Endothelial cell of umbilical vein (primary cell): ENCODE measurements at regions not wholly inside any gene's neighbourhood (a gene's known extent, or its start where the extent isn't known, plus 50 kb on each side); places are given as distances from the start of the nearest gene placed in this dataset.

ENCODE experiments used
- BruUV-seq: library from RNA; stranded (reverse); fragments of 400-500 nt; replicated peaks from 2 replicates; lab custom pipeline; 2021; lab: Mats Ljungman, UMichigan
- CTCF ChIA-PET: fragments of 300-600, 350-600 bp; sonication (Branson Sonifier 250); formaldehyde crosslinking; loops from one replicate; lab custom pipeline; 2021; ENCODE audit warnings: antibody characterized with exemption, inconsistent platforms; lab: Charles Lee
- POLR2A ChIA-PET: fragments of 300-600, 350-600 bp; sonication (Branson Sonifier 250); formaldehyde crosslinking; loops from one replicate; lab custom pipeline; 2021; ENCODE audit warnings: antibody characterized with exemption, inconsistent platforms; lab: Charles Lee
- DNase-seq: peaks from one replicate; pipeline ENCODE4 v3.0.0-alpha.2; 2011; ENCODE audit warnings: low read depth, low spot score
- FAIRE-seq: peaks from 2 replicates; lab custom pipeline; 2011; peaks lifted over from hg19 to GRCh38; lab: Jason Lieb, UNC
- H2AFZ ChIP-seq: 2 replicates; pipeline ENCODE4 v1.6.0; 2012; ENCODE audit warnings: low read depth, low read length, control low read depth, inconsistent platforms
- H3K27ac ChIP-seq: 2 replicates; pipeline ENCODE4 v1.5.1; 2011; ENCODE audit warnings: low read depth, mild to moderate bottlenecking, control low read depth, low read length, moderate library complexity; ENCODE audit not compliant: insufficient read depth
- H3K27me3 ChIP-seq, 2 experiments: 2 replicates each; pipeline versions ENCODE4 v1.6.0 to v1.6.1; 2011; ENCODE audit warnings: low read length in 2 of 2, mixed read lengths in 1 of 2; ENCODE audit not compliant: control insufficient read depth in 2 of 2, insufficient read depth in 2 of 2
- H3K36me3 ChIP-seq, 2 experiments: 2 replicates in 1 of 2; 3 replicates in 1 of 2; pipeline ENCODE4 v1.5.1; 2011; ENCODE audit warnings: low read length in 2 of 2, mild to moderate bottlenecking in 1 of 2, moderate library complexity in 1 of 2; ENCODE audit not compliant: control insufficient read depth in 2 of 2, insufficient read depth in 2 of 2; ENCODE audit errors: extremely low read depth in 1 of 2
- H3K4me1 ChIP-seq: 3 replicates; pipeline ENCODE4 v1.5.1; 2011; ENCODE audit warnings: mild to moderate bottlenecking, low read length; ENCODE audit not compliant: control insufficient read depth, insufficient read depth; ENCODE audit errors: extremely low read depth
- H3K4me2 ChIP-seq: 2 replicates; pipeline ENCODE4 v1.6.1; 2011; ENCODE audit warnings: low read length, control low read depth, mixed read lengths; ENCODE audit not compliant: insufficient read depth
- H3K4me3 ChIP-seq, 3 experiments: fragments of 200-600 bp in 1 of 3; sonication (generic), shearing (Covaris generic) in 1 of 3; replicated peaks in 1 of 3; 2 replicates each; pipeline ENCODE4 v1.5.1; 2011 to 2016; ENCODE audit warnings: control low read depth in 3 of 3, low read length in 3 of 3, mild to moderate bottlenecking in 2 of 3, inconsistent platforms in 1 of 3, low read depth in 1 of 3, moderate library complexity in 1 of 3; ENCODE audit not compliant: insufficient read depth in 1 of 3
- H3K79me2 ChIP-seq: 2 replicates; pipeline ENCODE4 v1.6.0; 2012; ENCODE audit warnings: low read length, inconsistent platforms; ENCODE audit not compliant: control insufficient read depth, insufficient read depth
- H3K9ac ChIP-seq: replicated peaks from 2 replicates; pipeline ENCODE3; 2011; ENCODE audit warnings: low read length, control low read depth; ENCODE audit not compliant: insufficient read depth; ENCODE audit errors: extremely low read depth
- H3K9me1 ChIP-seq: replicated peaks from 3 replicates; pipeline ENCODE4 v1.6.0; 2011; ENCODE audit warnings: mild to moderate bottlenecking, low read length; ENCODE audit not compliant: control insufficient read depth, insufficient read depth; ENCODE audit errors: extremely low read depth
- H3K9me3 ChIP-seq: replicated peaks from 2 replicates; pipeline ENCODE4 v1.5.1; 2012; ENCODE audit warnings: low read length, inconsistent platforms; ENCODE audit not compliant: control insufficient read depth, insufficient read depth
- H4K20me1 ChIP-seq: replicated peaks from 2 replicates; pipeline ENCODE3; 2011; ENCODE audit warnings: mild to moderate bottlenecking, low read length; ENCODE audit not compliant: control insufficient read depth, insufficient read depth; ENCODE audit errors: extremely low read depth
- CTCF ChIP-seq, 2 donors: IDR thresholded peaks; 1 replicate in 1 of 2; 2 replicates in 1 of 2; pipeline ENCODE4 v1.5.1; 2011; ENCODE audit warnings: low read length in 2 of 2, mild to moderate bottlenecking in 2 of 2, moderate library complexity in 2 of 2, control low read depth in 1 of 2, inconsistent platforms in 1 of 2, low read depth in 1 of 2; ENCODE audit not compliant: insufficient read depth in 1 of 2; ENCODE audit errors: extremely low read depth in 1 of 2
- EZH2 ChIP-seq: IDR thresholded peaks from 2 replicates; pipeline ENCODE4 v1.6.1; 2012; ENCODE audit warnings: borderline replicate concordance, low read depth, mild to moderate bottlenecking, moderate library complexity, low read length, inconsistent platforms; ENCODE audit not compliant: severe bottlenecking
- FOS ChIP-seq: IDR thresholded peaks from 2 replicates; pipeline ENCODE4 v1.6.1; 2011; ENCODE audit warnings: mild to moderate bottlenecking, low read length, moderate library complexity, borderline replicate concordance; ENCODE audit not compliant: insufficient read depth
- GATA2 ChIP-seq: IDR thresholded peaks from 2 replicates; pipeline ENCODE4 v1.7.0; 2011; ENCODE audit warnings: low read depth, mild to moderate bottlenecking, moderate library complexity, mixed read lengths, low read length; ENCODE audit not compliant: insufficient read length, insufficient read depth
- JUN ChIP-seq: IDR thresholded peaks from 2 replicates; pipeline ENCODE4 v1.6.1; 2011; ENCODE audit warnings: borderline replicate concordance, low read depth; ENCODE audit not compliant: insufficient read length, insufficient read depth
- MAX ChIP-seq: IDR thresholded peaks from 2 replicates; pipeline ENCODE4 v1.6.1; 2011; ENCODE audit not compliant: insufficient read depth, insufficient read length
- MYC ChIP-seq: IDR thresholded peaks from one replicate; pipeline ENCODE4 v1.6.1; 2011; ENCODE audit warnings: mild to moderate bottlenecking, low read depth, low read length
- POLR2A ChIP-seq: IDR thresholded peaks from 2 replicates; pipeline ENCODE4 v1.6.1; 2012; ENCODE audit warnings: low read depth, mild to moderate bottlenecking, control low read depth, low read length
- POLR2AphosphoS5 ChIP-seq: IDR thresholded peaks from 2 replicates; pipeline ENCODE4 v1.6.1; 2012; ENCODE audit warnings: low read depth, mild to moderate bottlenecking, control low read depth, low read length, moderate library complexity; ENCODE audit not compliant: insufficient read depth
- dilution Hi-C: fragments of 300-500 bp; cut with MboI; formaldehyde crosslinking; loops from one replicate; pipeline ENCODE4 v1.15.0; 2019; ENCODE audit warnings: low sequenced_read_pairs; ENCODE audit not compliant: extremely low pct_ligation_motif_present
- intact Hi-C: fragments of 100-400 bp; cut with micrococcal nuclease; formaldehyde crosslinking; loops from one replicate; pipeline ENCODE4 v1.10.0; 2022

- Histone ChIP-seq H3K9me3 (no peaks in the 10 kb centered on the region), H3K36me3 (no peaks in the 10 kb centered on the region), H3K4me1 (peaks cover 4% of the 10 kb centered on the region), H3K9ac (peak overlapping the region; percentile 39), H3K4me2 (peak overlapping the region; percentile 49), H3K9me1 (no peaks in the 10 kb centered on the region), H3K79me2 (no peaks in the 10 kb centered on the region), H3K27me3 (peaks cover 12 to 27% of the 10 kb centered on the region in 2 experiments), H2AFZ (no peak overlapping the region), H3K27ac (no peak overlapping the region), H3K4me3 (peak overlapping the region in 2 of 3 experiments; percentile 27 to 28), H4K20me1 (no peaks in the 10 kb centered on the region)
- ChIA-PET POLR2A (no interaction called here), CTCF (interaction anchor here (1.1 to 1.4 kb wide), 2 partner anchors 13 to 65 kb away, joined by 3 to 4 read pairs; no protein-coding TSS in a partner anchor)
- dilution Hi-C loops, result no loop called here
- DNase-seq (peak; percentile 10), FAIRE-seq (no peak)
- intact Hi-C loops, result loop anchor here (5.0 kb wide), 1 partner anchor 213 kb away; no protein-coding TSS in a partner anchor
- no TSS peak for BruUV-seq
- no peak for TF ChIP-seq GATA2
- TF ChIP-seq POLR2AphosphoS5, result no peak
- no peak for TF ChIP-seq FOS
- no peak for TF ChIP-seq JUN
- no peak for TF ChIP-seq MAX
- no peak for TF ChIP-seq EZH2
- no peak for TF ChIP-seq CTCF (IDR thresholded peaks at IDR 0.05; ENCODE audit: extremely low read depth in 1 of 2, insufficient read depth in 1 of 2, low read depth in 1 of 2, low read length in 2 of 2)
- TF ChIP-seq MYC, result no peak
- TF ChIP-seq POLR2A, result no peak
Measured at GRCh38 chr11:122439866-122440810, 215.4 kb upstream of the UBASH3B start.
